Adrenal gland (tissue), 5 donors: ENCODE measurements at regions not wholly inside any gene's neighbourhood (a gene's known extent, or its start where the extent isn't known, plus 50 kb on each side); places are given as distances from the start of the nearest gene placed in this dataset.

ENCODE experiments used
- CTCF ChIP-seq, 6 experiments: fragments of 450-650 bp in 4 of 6; fragments of 200-600 bp in 2 of 6; sonication (generic) in 1 of 6; IDR thresholded peaks; 1 replicate in 5 of 6; 2 replicates in 1 of 6; pipeline versions ENCODE4 v1.5.1 to v1.8.0; 2016 to 2021; ENCODE audit warnings: antibody characterized with exemption in 6 of 6, mild to moderate bottlenecking in 2 of 6, moderate library complexity in 1 of 6
- POLR2A ChIP-seq, 2 donors: fragments of 450-650 bp; IDR thresholded peaks; one replicate each; pipeline ENCODE4 v1.6.1; 2017; ENCODE audit warnings: antibody characterized with exemption in 2 of 2, mild to moderate bottlenecking in 2 of 2, moderate library complexity in 1 of 2
- donor health status: DM: no; HTN: no; CAD: no.

GRCh38 chr11:38456371-38456770 lies 1858.3 kb upstream of the RAG2 start:
- TF ChIP-seq CTCF (IDR thresholded peaks at IDR 0.05) = no peak
- TF ChIP-seq POLR2A (IDR thresholded peaks at IDR 0.05) = no peak
